Testis (tissue), 2 donors: ENCODE measurements at regions not wholly inside any gene's neighbourhood (a gene's known extent, or its start where the extent isn't known, plus 50 kb on each side); places are given as distances from the start of the nearest gene placed in this dataset.

Experiments
- DNase-seq: peaks from one replicate; pipeline ENCODE4 v3.0.0-alpha.2; 2019
- H3K27ac ChIP-seq, 2 donors: fragments of 200-600 bp; sonication (generic); one replicate each; pipeline ENCODE4 v1.5.1; 2019
- H3K27me3 ChIP-seq: fragments of 200-600 bp; sonication (generic); one replicate; pipeline ENCODE4 v1.5.1; 2019
- H3K36me3 ChIP-seq: fragments of 200-600 bp; sonication (generic); one replicate; pipeline ENCODE4 v1.5.1; 2017; ENCODE audit warnings: low read depth; ENCODE audit errors: missing control alignments
- H3K4me1 ChIP-seq: fragments of 200-600 bp; sonication (generic); one replicate; pipeline ENCODE4 v1.5.1; 2019
- H3K4me3 ChIP-seq, 2 donors: fragments of 200-600 bp; sonication (generic); one replicate each; pipeline ENCODE4 v1.5.1; 2017 to 2019
- H3K9me3 ChIP-seq: fragments of 200-600 bp; sonication (generic); one replicate; pipeline ENCODE4 v1.5.1; 2017
- CTCF ChIP-seq, 3 experiments: fragments of 450-650 bp in 2 of 3; fragments of 200-600 bp in 1 of 3; sonication (generic) in 1 of 3; IDR thresholded peaks; one replicate each; pipeline ENCODE4 v1.5.1; 2016 to 2019; ENCODE audit warnings: antibody characterized with exemption in 3 of 3, mild to moderate bottlenecking in 2 of 3, moderate library complexity in 1 of 3
- POLR2A ChIP-seq: fragments of 450-650 bp; IDR thresholded peaks from one replicate; pipeline ENCODE4 v1.6.1; 2017; ENCODE audit warnings: antibody characterized with exemption, mild to moderate bottlenecking, moderate library complexity
- WGBS, 2 donors: methylation state at CpG; one replicate each; pipeline ENCODE4 v1.1.5; 2018; 5-methylcytosine and 5-hydroxymethylcytosine counted together
- intact Hi-C: fragments of 100-400 bp; cut with DNase I; formaldehyde crosslinking; loops from one replicate; pipeline ENCODE4 v1.15.1; 2023; ENCODE audit warnings: low total_unique reads

GRCh38 chr1:244197851-244198375 lies 146.8 kb downstream of the ZBTB18 start:
- Histone ChIP-seq H3K9me3 (no peaks in the 10 kb centered on the region), H3K27ac (no peak overlapping the region), H3K4me1 (no peaks in the 10 kb centered on the region), H3K27me3 (no peaks in the 10 kb centered on the region), H3K36me3 (no peaks in the 10 kb centered on the region), H3K4me3 (no peak overlapping the region)
- TF ChIP-seq CTCF (IDR thresholded peaks at IDR 0.05) = no peak
- no peak for TF ChIP-seq POLR2A
- intact Hi-C loops = no loop called here
- DNase-seq = no peak
- WGBS, 2 donors = 93 to 96% methylated on average over 6 to 7 of the region's 7 CpGs

GRCh38 chr1:244199902-244200301 lies 148.8 kb downstream of the ZBTB18 start:
- Histone ChIP-seq H3K36me3 (no peaks in the 10 kb centered on the region), H3K4me3 (no peak overlapping the region), H3K4me1 (no peaks in the 10 kb centered on the region), H3K9me3 (no peaks in the 10 kb centered on the region), H3K27ac (no peak overlapping the region), H3K27me3 (no peaks in the 10 kb centered on the region)
- 95 to 100% methylated on average over 4 of the region's 4 CpGs for WGBS, 2 donors
- TF ChIP-seq POLR2A (no peak), CTCF (IDR thresholded peaks at IDR 0.05) (no peak)
- DNase-seq = no peak
- intact Hi-C loops = no loop called here

- DNase-seq = no peak
- no peaks in the 10 kb centered on the region for H3K36me3 ChIP-seq
- TF ChIP-seq CTCF (IDR thresholded peaks at IDR 0.05) = no peak
- TF ChIP-seq POLR2A = no peak
- no peaks in the 10 kb centered on the region for H3K27me3 ChIP-seq
- H3K27ac ChIP-seq = no peak overlapping the region
- H3K9me3 ChIP-seq = no peaks in the 10 kb centered on the region
- H3K4me3 ChIP-seq = no peak overlapping the region
- 91 to 93% methylated on average over 4 to 8 of the region's 8 CpGs for WGBS, 2 donors
- intact Hi-C loops = no loop called here
- H3K4me1 ChIP-seq = no peaks in the 10 kb centered on the region
Observed at GRCh38 chr1:244200596-244200995, 149.5 kb downstream of the ZBTB18 start.

GRCh38 chr1:244201750-244202149 lies 150.7 kb downstream of the ZBTB18 start:
- Histone ChIP-seq H3K27ac (no peak overlapping the region), H3K9me3 (no peaks in the 10 kb centered on the region), H3K36me3 (no peaks in the 10 kb centered on the region), H3K27me3 (no peaks in the 10 kb centered on the region), H3K4me3 (no peak overlapping the region), H3K4me1 (no peaks in the 10 kb centered on the region)
- intact Hi-C loops = no loop called here
- TF ChIP-seq POLR2A (no peak), CTCF (IDR thresholded peaks at IDR 0.05) (no peak)
- no peak for DNase-seq
- WGBS, 2 donors = 94 to 95% methylated on average over 8 of the region's 8 CpGs

GRCh38 chr1:244204004-244204403 lies 152.9 kb downstream of the ZBTB18 start:
- H3K27ac ChIP-seq = no peak overlapping the region
- WGBS, 2 donors = 84 to 86% methylated on average over 9 of the region's 9 CpGs
- no peak for DNase-seq
- no peaks in the 10 kb centered on the region for H3K36me3 ChIP-seq
- intact Hi-C loops = no loop called here
- no peak overlapping the region for H3K4me3 ChIP-seq
- no peaks in the 10 kb centered on the region for H3K4me1 ChIP-seq
- no peaks in the 10 kb centered on the region for H3K9me3 ChIP-seq
- TF ChIP-seq POLR2A (no peak), CTCF (IDR thresholded peaks at IDR 0.05) (no peak)
- no peaks in the 10 kb centered on the region for H3K27me3 ChIP-seq
